OCI-LY3 (cell line): ENCODE measurements at regions not wholly inside any gene's neighbourhood (a gene's known extent, or its start where the extent isn't known, plus 50 kb on each side); places are given as distances from the start of the nearest gene placed in this dataset.
"Not testable (repeated sequence)": the region's sequence is repeated elsewhere in the genome, so short reads cannot be mapped to it uniquely, and the experiment has no call there.

Experiments
- H2AFZ ChIP-seq: fragments of 200-600, 300-600 bp; shearing (Covaris generic); 2 replicates; pipeline ENCODE4 v1.6.0; 2014; ENCODE audit warnings: antibody characterized with exemption, low read depth, low read length
- H3K27ac ChIP-seq: fragments of 200-600, 300-600 bp; sonication (generic); 2 replicates; pipeline ENCODE4 v1.5.1; 2014; ENCODE audit warnings: mild to moderate bottlenecking, low read length, moderate library complexity, mixed read lengths
- H3K27me3 ChIP-seq: fragments of 200-600, 300-600 bp; sonication (generic); 2 replicates; pipeline ENCODE4 v1.6.1; 2014; ENCODE audit warnings: low read depth, low read length, mixed read lengths
- H3K36me3 ChIP-seq: fragments of 200-600, 300-600 bp; sonication (generic); replicated peaks from 2 replicates; pipeline ENCODE3; 2014; ENCODE audit warnings: low read depth, low read length, mixed read lengths
- H3K4me1 ChIP-seq: fragments of 300-600, 200-600 bp; sonication (generic); 2 replicates; pipeline ENCODE4 v1.6.1; 2014; ENCODE audit warnings: low read length, mixed read lengths
- H3K4me2 ChIP-seq: fragments of 200-600, 300-600 bp; sonication (generic); 2 replicates; pipeline ENCODE4 v1.6.1; 2014; ENCODE audit warnings: low read length, mixed read lengths
- H3K4me3 ChIP-seq: fragments of 300-600, 200-600 bp; sonication (generic); 2 replicates; pipeline ENCODE4 v1.5.1; 2014; ENCODE audit warnings: antibody characterized with exemption, mild to moderate bottlenecking, low read length, moderate library complexity
- H3K79me2 ChIP-seq: fragments of 300-600, 200-600 bp; shearing (Covaris generic); 2 replicates; pipeline ENCODE4 v1.6.1; 2014; ENCODE audit warnings: mild to moderate bottlenecking, low read length, mixed read lengths
- H3K9ac ChIP-seq: fragments of 300-600, 200-600 bp; shearing (Covaris generic); 2 replicates; pipeline ENCODE4 v1.6.0; 2014; ENCODE audit warnings: mild to moderate bottlenecking, low read length, moderate library complexity
- H3K9me3 ChIP-seq: fragments of 200-600, 300-600 bp; shearing (Covaris generic); 2 replicates; pipeline ENCODE4 v1.6.1; 2014; ENCODE audit warnings: low read length, mixed read lengths; ENCODE audit not compliant: insufficient read depth
- H4K20me1 ChIP-seq: fragments of 200-600, 300-600 bp; sonication (generic); 2 replicates; pipeline ENCODE4 v1.6.1; 2016; ENCODE audit warnings: low read length, mixed read lengths; ENCODE audit not compliant: insufficient read depth
- EZH2phosphoT487 ChIP-seq: fragments of 200-600 bp; shearing (Covaris generic); IDR thresholded peaks from 2 replicates; pipeline ENCODE4 v1.6.1; 2018; ENCODE audit warnings: antibody characterized with exemption, mixed run types, low read depth
- TF ChIP-seq, protein P1 (sequence below): fragments of 200-600, 300-600 bp; sonication (generic); IDR thresholded peaks from 2 replicates; pipeline ENCODE4 v1.5.1; 2014; ENCODE audit warnings: antibody characterized with exemption, low read length, low read depth

- H3K36me3 ChIP-seq: no peaks in the 10 kb centered on the region
- no peaks in the 10 kb centered on the region for H3K9me3 ChIP-seq
- TF ChIP-seq, protein P1, sequence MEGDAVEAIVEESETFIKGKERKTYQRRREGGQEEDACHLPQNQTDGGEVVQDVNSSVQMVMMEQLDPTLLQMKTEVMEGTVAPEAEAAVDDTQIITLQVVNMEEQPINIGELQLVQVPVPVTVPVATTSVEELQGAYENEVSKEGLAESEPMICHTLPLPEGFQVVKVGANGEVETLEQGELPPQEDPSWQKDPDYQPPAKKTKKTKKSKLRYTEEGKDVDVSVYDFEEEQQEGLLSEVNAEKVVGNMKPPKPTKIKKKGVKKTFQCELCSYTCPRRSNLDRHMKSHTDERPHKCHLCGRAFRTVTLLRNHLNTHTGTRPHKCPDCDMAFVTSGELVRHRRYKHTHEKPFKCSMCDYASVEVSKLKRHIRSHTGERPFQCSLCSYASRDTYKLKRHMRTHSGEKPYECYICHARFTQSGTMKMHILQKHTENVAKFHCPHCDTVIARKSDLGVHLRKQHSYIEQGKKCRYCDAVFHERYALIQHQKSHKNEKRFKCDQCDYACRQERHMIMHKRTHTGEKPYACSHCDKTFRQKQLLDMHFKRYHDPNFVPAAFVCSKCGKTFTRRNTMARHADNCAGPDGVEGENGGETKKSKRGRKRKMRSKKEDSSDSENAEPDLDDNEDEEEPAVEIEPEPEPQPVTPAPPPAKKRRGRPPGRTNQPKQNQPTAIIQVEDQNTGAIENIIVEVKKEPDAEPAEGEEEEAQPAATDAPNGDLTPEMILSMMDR: no peak
- H3K4me2 ChIP-seq: no peak overlapping the region
- no peaks in the 10 kb centered on the region for H3K4me1 ChIP-seq
- no peaks in the 10 kb centered on the region for H3K79me2 ChIP-seq
- no peak overlapping the region for H3K4me3 ChIP-seq
- H3K27me3 ChIP-seq: no peaks in the 10 kb centered on the region; the same call in 1 of the 2 replicates
- no peak overlapping the region for H3K9ac ChIP-seq
- no peak overlapping the region for H2AFZ ChIP-seq
- H4K20me1 ChIP-seq: no peaks in the 10 kb centered on the region
- no peak overlapping the region for H3K27ac ChIP-seq
Observed at GRCh38 chr12:114829833-114830232, 145.9 kb upstream of the TBX3 start.

GRCh38 chr12:114829244-114829643 lies 145.3 kb upstream of the TBX3 start:
- H4K20me1 ChIP-seq, H3K9ac ChIP-seq, H2AFZ ChIP-seq, H3K4me2 ChIP-seq, H3K27ac ChIP-seq, H3K4me3 ChIP-seq, H3K27me3 ChIP-seq, H3K4me1 ChIP-seq, H3K9me3 ChIP-seq, H3K79me2 ChIP-seq, H3K36me3 ChIP-seq: not testable (repeated sequence)

DNA sequence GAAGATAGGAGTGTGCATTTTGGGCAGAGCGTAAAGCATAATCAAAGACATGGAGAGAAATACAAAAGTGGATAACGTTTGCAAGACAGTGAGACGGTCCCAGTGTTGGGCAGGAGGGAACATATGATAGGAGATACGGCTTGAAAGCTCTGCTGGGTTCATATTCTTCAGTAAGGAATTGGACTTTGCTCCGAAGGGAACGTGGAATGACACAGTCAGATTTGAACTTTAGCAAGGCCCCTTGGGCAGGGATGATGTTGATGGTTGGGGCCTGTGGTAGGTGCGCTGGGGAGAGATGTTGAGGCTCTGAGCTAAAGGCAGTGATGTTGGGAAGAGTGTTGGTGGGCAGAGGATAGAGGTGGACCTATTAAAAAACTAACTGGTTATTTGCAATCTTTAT lies 143.5 kb upstream of the TBX3 start:
- TF ChIP-seq, protein P1: no peak
- TF ChIP-seq EZH2phosphoT487: no peak
- no peak overlapping the region for H3K9ac ChIP-seq
- H3K4me3 ChIP-seq: no peak overlapping the region
- H3K9me3 ChIP-seq: no peaks in the 10 kb centered on the region
- H3K79me2 ChIP-seq: no peaks in the 10 kb centered on the region
- no peaks in the 10 kb centered on the region for H3K4me1 ChIP-seq
- no peak overlapping the region for H3K4me2 ChIP-seq
- H3K27me3 ChIP-seq: no peaks in the 10 kb centered on the region; the same call in 1 of the 2 replicates
- H3K36me3 ChIP-seq: no peaks in the 10 kb centered on the region
- H3K27ac ChIP-seq: no peak overlapping the region
- H4K20me1 ChIP-seq: no peaks in the 10 kb centered on the region
- no peak overlapping the region for H2AFZ ChIP-seq

DNA sequence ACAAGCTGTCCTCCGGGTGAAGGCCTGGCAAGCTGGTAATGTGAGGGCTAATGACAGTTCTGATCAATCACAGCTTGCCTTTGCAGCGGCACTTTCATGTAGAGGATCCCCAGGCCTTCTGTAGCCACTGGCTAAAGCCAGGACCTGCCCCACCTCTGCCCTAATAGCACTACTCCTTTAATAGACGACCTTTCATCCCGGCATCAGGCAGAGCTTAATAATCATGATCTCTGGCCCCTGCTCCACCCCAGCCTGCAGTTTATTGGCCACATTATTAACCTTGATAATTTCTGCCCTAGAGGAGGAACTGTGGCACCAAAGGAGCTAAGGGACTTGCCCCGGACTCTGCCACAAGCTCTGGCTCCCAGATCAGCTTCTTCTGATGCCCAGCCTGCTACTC lies 142.3 kb upstream of the TBX3 start:
- Histone ChIP-seq H3K27me3 (no peaks in the 10 kb centered on the region), H3K79me2 (no peaks in the 10 kb centered on the region), H3K27ac (no peak overlapping the region), H3K36me3 (no peaks in the 10 kb centered on the region), H3K9ac (no peak overlapping the region), H3K4me1 (no peaks in the 10 kb centered on the region), H3K4me3 (no peak overlapping the region), H2AFZ (no peak overlapping the region), H4K20me1 (no peaks in the 10 kb centered on the region), H3K4me2 (no peak overlapping the region), H3K9me3 (no peaks in the 10 kb centered on the region)
- TF ChIP-seq EZH2phosphoT487: no peak

DNA sequence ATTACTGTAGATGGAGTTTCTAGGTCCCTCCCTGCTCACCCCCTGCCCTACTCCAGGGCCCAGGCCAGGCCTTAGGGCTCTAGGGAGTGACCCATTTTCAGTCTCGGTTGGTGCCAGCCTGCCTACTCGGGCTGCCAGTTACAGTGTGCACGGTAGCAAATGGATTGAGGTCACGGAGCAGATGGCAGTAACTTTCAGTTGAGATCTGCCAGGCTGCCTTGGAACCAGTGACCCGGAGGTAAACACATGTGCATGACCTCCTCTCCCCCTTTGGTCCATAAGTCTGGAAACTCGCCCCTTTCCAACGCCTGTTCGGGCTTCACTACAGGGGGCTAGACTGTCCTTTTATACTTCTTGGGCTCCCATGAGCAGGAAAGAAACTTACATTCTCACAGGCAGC lies 139.7 kb upstream of the TBX3 start:
- H3K27ac ChIP-seq: no peak overlapping the region
- H3K4me2 ChIP-seq: no peak overlapping the region
- H4K20me1 ChIP-seq: no peaks in the 10 kb centered on the region
- H3K4me3 ChIP-seq: no peak overlapping the region
- no peaks in the 10 kb centered on the region for H3K9me3 ChIP-seq
- no peaks in the 10 kb centered on the region for H3K36me3 ChIP-seq
- no peaks in the 10 kb centered on the region for H3K4me1 ChIP-seq
- H3K9ac ChIP-seq: no peak overlapping the region
- no peak overlapping the region for H2AFZ ChIP-seq
- no peaks in the 10 kb centered on the region for H3K79me2 ChIP-seq
- no peaks in the 10 kb centered on the region for H3K27me3 ChIP-seq
- TF ChIP-seq, protein P1: no peak
- no peak for TF ChIP-seq EZH2phosphoT487
